ENCODE measurements at regions not wholly inside any gene's neighbourhood (a gene's known extent, or its start where the extent isn't known, plus 50 kb on each side); places are given as distances from the start of the nearest gene placed in this dataset.

DNA sequence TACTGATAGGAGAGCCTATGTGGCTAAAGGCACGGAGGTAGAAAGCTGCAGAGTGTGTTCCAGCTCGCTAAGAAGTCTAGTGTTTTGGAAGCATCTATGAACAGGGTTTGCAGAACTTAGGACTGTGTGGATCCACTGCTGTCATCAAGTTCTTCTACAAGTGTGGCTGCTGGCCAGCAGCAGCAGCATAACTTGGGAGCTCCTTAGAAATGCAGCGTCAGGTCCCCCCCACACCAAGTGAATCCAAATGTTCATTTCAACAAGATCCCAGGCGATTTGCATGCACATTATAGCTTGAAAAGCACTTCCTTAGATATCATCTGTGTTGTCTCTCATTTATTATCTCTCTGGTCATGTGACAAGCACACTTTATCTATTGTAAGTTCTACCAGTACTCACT is 131.9 kb upstream of the SHISA6 start:
- Histone ChIP-seq H2BK15ac (ENCODE audit: low read depth, poor library complexity, severe bottlenecking) (no peak overlapping the region), H3K9ac (ENCODE audit: low read length) (no peak overlapping the region), H3K9me3 (ENCODE audit: control insufficient read depth, low read length) (no peaks in the 10 kb centered on the region), H3K18ac (ENCODE audit: low read depth in 1 of 2, low read length in 2 of 2) (no peak overlapping the region), H3K4me3 (ENCODE audit: insufficient read depth in 1 of 2, low read depth in 1 of 2, low read length in 2 of 2) (no peak overlapping the region), H4K8ac (ENCODE audit: low read length) (no peak overlapping the region), H2BK5ac (ENCODE audit: low read depth, low read length, poor library complexity, severe bottlenecking) (no peak overlapping the region), H2BK120ac (ENCODE audit: low read depth, low read length) (no peak overlapping the region), H3K4me1 (ENCODE audit: control insufficient read depth, insufficient read depth, low read depth, low read length) (no peaks in the 10 kb centered on the region), H3K14ac (ENCODE audit: low read length in 2 of 2) (no peak overlapping the region), H3K27ac (ENCODE audit: low read length, poor library complexity, severe bottlenecking) (no peak overlapping the region), H3K27me3 (ENCODE audit: control insufficient read depth in 1 of 2, insufficient read depth in 1 of 2, low read length in 2 of 2) (no peaks in the 10 kb centered on the region), H3K79me1 (replicated peaks; ENCODE audit: low read length, poor library complexity, severe bottlenecking) (no peaks in the 10 kb centered on the region), H3K4ac (ENCODE audit: low read depth in 1 of 2, low read length in 2 of 2) (no peak overlapping the region), H2AK5ac (ENCODE audit: low read length, severe bottlenecking) (no peak overlapping the region), H4K91ac (ENCODE audit: low read length) (no peak overlapping the region), H3K4me2 (ENCODE audit: low read length, poor library complexity, severe bottlenecking) (no peak overlapping the region), H3K36me3 (ENCODE audit: control insufficient read depth in 1 of 2, insufficient read depth in 2 of 2, low read depth in 1 of 2, low read length in 2 of 2) (no peaks in the 10 kb centered on the region), H2AFZ (ENCODE audit: low read depth, low read length) (no peak overlapping the region), H3K23ac (ENCODE audit: low read length in 2 of 2) (no peak overlapping the region), H2BK12ac (ENCODE audit: low read length in 2 of 2) (no peak overlapping the region)
- 67% methylated on average over 4 of the region's 4 CpGs for WGBS
- no peak for DNase-seq

DNA sequence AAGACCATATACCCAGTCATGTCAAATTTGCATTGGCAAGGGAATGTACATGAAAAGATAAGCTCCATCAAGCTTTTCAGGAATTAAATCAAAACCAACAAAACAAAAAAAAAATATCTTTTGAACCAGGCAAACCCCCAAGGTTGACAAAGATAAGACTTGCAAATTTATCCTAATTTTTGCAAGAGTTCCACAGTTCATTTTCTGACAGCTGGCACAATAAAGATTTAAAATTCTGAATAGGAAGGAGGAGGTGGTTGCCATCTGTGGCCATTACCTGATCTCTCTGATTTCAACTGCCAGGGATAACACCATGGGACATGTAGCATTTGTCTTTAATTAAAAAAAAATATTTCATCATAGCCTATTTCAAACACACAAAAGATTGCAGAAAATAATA is 135.9 kb upstream of the SHISA6 start:
- H4K91ac ChIP-seq (ENCODE audit: low read length), result no peak overlapping the region
- no peak overlapping the region for H2BK15ac ChIP-seq (ENCODE audit: low read depth, poor library complexity, severe bottlenecking)
- H2BK120ac ChIP-seq (ENCODE audit: low read depth, low read length), result no peak overlapping the region
- H3K27me3 ChIP-seq (ENCODE audit: control insufficient read depth in 1 of 2, insufficient read depth in 1 of 2, low read length in 2 of 2), result no peaks in the 10 kb centered on the region
- no peak overlapping the region for H2AFZ ChIP-seq (ENCODE audit: low read depth, low read length)
- H3K4me3 ChIP-seq (ENCODE audit: insufficient read depth in 1 of 2, low read depth in 1 of 2, low read length in 2 of 2), result no peak overlapping the region
- no peak overlapping the region for H3K4me2 ChIP-seq (ENCODE audit: low read length, poor library complexity, severe bottlenecking)
- H2AK5ac ChIP-seq (ENCODE audit: low read length, severe bottlenecking), result no peak overlapping the region
- H3K9me3 ChIP-seq (ENCODE audit: control insufficient read depth, low read length), result no peaks in the 10 kb centered on the region
- H3K4me1 ChIP-seq (ENCODE audit: control insufficient read depth, insufficient read depth, low read depth, low read length), result no peaks in the 10 kb centered on the region
- no peak overlapping the region for H3K9ac ChIP-seq (ENCODE audit: low read length)
- H3K4ac ChIP-seq (ENCODE audit: low read depth in 1 of 2, low read length in 2 of 2), result no peak overlapping the region
- no peak overlapping the region for H3K23ac ChIP-seq (ENCODE audit: low read length in 2 of 2)
- H4K8ac ChIP-seq (ENCODE audit: low read length), result no peak overlapping the region
- H3K36me3 ChIP-seq (ENCODE audit: control insufficient read depth in 1 of 2, insufficient read depth in 2 of 2, low read depth in 1 of 2, low read length in 2 of 2), result no peaks in the 10 kb centered on the region
- H3K27ac ChIP-seq (ENCODE audit: low read length, poor library complexity, severe bottlenecking), result no peak overlapping the region
- H3K79me1 ChIP-seq (replicated peaks; ENCODE audit: low read length, poor library complexity, severe bottlenecking), result no peaks in the 10 kb centered on the region
- DNase-seq, result no peak
- H3K14ac ChIP-seq (ENCODE audit: low read length in 2 of 2), result no peak overlapping the region
- H3K18ac ChIP-seq (ENCODE audit: low read depth in 1 of 2, low read length in 2 of 2), result no peak overlapping the region
- H2BK5ac ChIP-seq (ENCODE audit: low read depth, low read length, poor library complexity, severe bottlenecking), result no peak overlapping the region
- no peak overlapping the region for H2BK12ac ChIP-seq (ENCODE audit: low read length in 2 of 2)

DNA sequence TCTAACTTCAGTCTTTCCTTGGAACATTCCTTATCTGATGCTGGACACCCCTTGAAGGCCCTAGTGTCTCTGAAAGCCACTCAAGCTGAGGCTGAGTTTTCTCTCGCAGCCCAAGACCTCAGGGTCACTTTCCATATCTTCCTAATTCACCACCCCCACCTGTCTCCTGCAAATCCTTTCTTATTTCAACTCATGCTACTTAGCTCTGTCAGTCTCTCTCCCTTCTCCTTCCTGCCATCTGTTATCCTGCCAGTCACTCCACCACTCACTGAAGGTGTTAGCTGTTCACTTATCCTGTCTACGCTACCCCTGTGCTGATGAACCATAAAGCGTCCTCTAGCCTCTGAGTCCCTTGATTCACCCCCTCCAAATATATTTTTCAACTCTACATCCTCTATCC is 143.9 kb upstream of the SHISA6 start:
- Histone ChIP-seq H3K4me3 (ENCODE audit: insufficient read depth in 1 of 2, low read depth in 1 of 2, low read length in 2 of 2) (no peak overlapping the region), H3K27ac (ENCODE audit: low read length, poor library complexity, severe bottlenecking) (no peak overlapping the region), H3K9me3 (ENCODE audit: control insufficient read depth, low read length) (no peaks in the 10 kb centered on the region), H3K36me3 (ENCODE audit: control insufficient read depth in 1 of 2, insufficient read depth in 2 of 2, low read depth in 1 of 2, low read length in 2 of 2) (no peaks in the 10 kb centered on the region), H2BK15ac (ENCODE audit: low read depth, poor library complexity, severe bottlenecking) (no peak overlapping the region), H3K4me1 (ENCODE audit: control insufficient read depth, insufficient read depth, low read depth, low read length) (no peaks in the 10 kb centered on the region), H4K8ac (ENCODE audit: low read length) (no peak overlapping the region), H3K79me1 (replicated peaks; ENCODE audit: low read length, poor library complexity, severe bottlenecking) (no peaks in the 10 kb centered on the region), H3K14ac (ENCODE audit: low read length in 2 of 2) (no peak overlapping the region), H3K9ac (ENCODE audit: low read length) (no peak overlapping the region), H2AK5ac (ENCODE audit: low read length, severe bottlenecking) (no peak overlapping the region), H3K27me3 (ENCODE audit: control insufficient read depth in 1 of 2, insufficient read depth in 1 of 2, low read length in 2 of 2) (no peaks in the 10 kb centered on the region), H2AFZ (ENCODE audit: low read depth, low read length) (no peak overlapping the region), H3K4ac (ENCODE audit: low read depth in 1 of 2, low read length in 2 of 2) (no peak overlapping the region), H2BK12ac (ENCODE audit: low read length in 2 of 2) (no peak overlapping the region), H4K91ac (ENCODE audit: low read length) (no peak overlapping the region), H3K23ac (ENCODE audit: low read length in 2 of 2) (no peak overlapping the region), H2BK120ac (ENCODE audit: low read depth, low read length) (no peak overlapping the region), H3K18ac (ENCODE audit: low read depth in 1 of 2, low read length in 2 of 2) (no peak overlapping the region), H3K4me2 (ENCODE audit: low read length, poor library complexity, severe bottlenecking) (no peak overlapping the region), H2BK5ac (ENCODE audit: low read depth, low read length, poor library complexity, severe bottlenecking) (no peak overlapping the region)
- DNase-seq, result no peak
- 69% methylated on average over 3 of the region's 3 CpGs for WGBS

DNA sequence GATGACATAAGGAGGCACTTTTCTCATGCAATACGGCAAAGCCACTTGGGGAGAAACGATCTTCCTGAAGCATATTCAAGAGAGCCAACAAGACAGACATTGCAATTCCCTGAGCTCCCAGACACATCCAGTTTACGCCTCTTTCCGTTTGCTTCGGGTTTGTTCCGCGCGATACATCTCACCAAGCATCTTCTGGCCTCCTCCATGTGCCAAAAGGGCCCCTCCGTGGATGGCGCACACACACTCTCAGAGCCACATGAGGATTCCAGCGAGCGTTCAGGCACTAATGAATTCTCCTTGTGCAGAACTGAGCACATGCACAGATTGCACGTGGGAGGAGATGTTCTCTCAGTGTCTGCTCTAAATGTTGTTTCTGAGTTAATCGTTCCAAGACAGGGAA is 146.7 kb upstream of the SHISA6 start:
- Histone ChIP-seq H4K8ac (ENCODE audit: low read length) (no peak overlapping the region), H3K27me3 (ENCODE audit: control insufficient read depth in 1 of 2, insufficient read depth in 1 of 2, low read length in 2 of 2) (no peaks in the 10 kb centered on the region), H3K9ac (ENCODE audit: low read length) (no peak overlapping the region), H3K23ac (ENCODE audit: low read length in 2 of 2) (no peak overlapping the region), H3K36me3 (ENCODE audit: control insufficient read depth in 1 of 2, insufficient read depth in 2 of 2, low read depth in 1 of 2, low read length in 2 of 2) (no peaks in the 10 kb centered on the region), H2BK12ac (ENCODE audit: low read length in 2 of 2) (no peak overlapping the region), H4K91ac (ENCODE audit: low read length) (no peak overlapping the region), H2AFZ (ENCODE audit: low read depth, low read length) (no peak overlapping the region), H3K18ac (ENCODE audit: low read depth in 1 of 2, low read length in 2 of 2) (no peak overlapping the region), H3K27ac (ENCODE audit: low read length, poor library complexity, severe bottlenecking) (no peak overlapping the region), H2BK15ac (ENCODE audit: low read depth, poor library complexity, severe bottlenecking) (no peak overlapping the region), H3K9me3 (ENCODE audit: control insufficient read depth, low read length) (no peaks in the 10 kb centered on the region), H3K79me1 (replicated peaks; ENCODE audit: low read length, poor library complexity, severe bottlenecking) (no peaks in the 10 kb centered on the region), H2BK120ac (ENCODE audit: low read depth, low read length) (no peak overlapping the region), H3K4me2 (ENCODE audit: low read length, poor library complexity, severe bottlenecking) (no peak overlapping the region), H2BK5ac (ENCODE audit: low read depth, low read length, poor library complexity, severe bottlenecking) (no peak overlapping the region), H3K14ac (ENCODE audit: low read length in 2 of 2) (no peak overlapping the region), H3K4me3 (ENCODE audit: insufficient read depth in 1 of 2, low read depth in 1 of 2, low read length in 2 of 2) (no peak overlapping the region), H3K4ac (ENCODE audit: low read depth in 1 of 2, low read length in 2 of 2) (no peak overlapping the region), H2AK5ac (ENCODE audit: low read length, severe bottlenecking) (no peak overlapping the region), H3K4me1 (ENCODE audit: control insufficient read depth, insufficient read depth, low read depth, low read length) (no peaks in the 10 kb centered on the region)
- no peak for DNase-seq
- 89% methylated on average over 14 of the region's 14 CpGs for WGBS
